Upper lobe of left lung (tissue), 6 donors: ENCODE measurements at regions not wholly inside any gene's neighbourhood (a gene's known extent, or its start where the extent isn't known, plus 50 kb on each side); places are given as distances from the start of the nearest gene placed in this dataset.
A peak's percentile ranks its signal among the peaks of the same experiment; 100 is the strongest.

ENCODE experiments used
- ATAC-seq, 2 donors: fragments of 200-7000 bp; cut with Tn5 transposase; one replicate each; pipeline ENCODE4 v1.9.1; 2022; ENCODE audit warnings: mild to moderate bottlenecking in 2 of 2, moderate library complexity in 2 of 2; ENCODE audit not compliant: low FRiP score in 2 of 2
- DNase-seq, 2 donors: peaks; one replicate each; pipeline ENCODE4 v3.0.0-alpha.2; 2019 to 2020
- H3K27ac ChIP-seq, 4 donors: fragments of 200-600 bp; sonication (generic); one replicate each; pipeline ENCODE4 v1.5.1; 2016 to 2019
- H3K27me3 ChIP-seq, 4 donors: fragments of 200-600 bp; sonication (generic); one replicate each; pipeline ENCODE4 v1.5.1; 2017 to 2019
- H3K36me3 ChIP-seq, 4 donors: fragments of 200-600 bp; sonication (generic); one replicate each; pipeline ENCODE4 v1.5.1; 2016 to 2019
- H3K4me1 ChIP-seq, 4 donors: fragments of 200-600 bp; sonication (generic); one replicate each; pipeline ENCODE4 v1.5.1; 2018 to 2019
- H3K4me3 ChIP-seq, 4 donors: fragments of 200-600 bp; sonication (generic); one replicate each; pipeline ENCODE4 v1.5.1; 2017 to 2019; ENCODE audit warnings: mild to moderate bottlenecking in 2 of 4, moderate library complexity in 1 of 4
- H3K9me3 ChIP-seq, 4 donors: fragments of 200-600 bp; sonication (generic); one replicate each; pipeline ENCODE4 v1.5.1; 2018 to 2019
- EP300 ChIP-seq, 4 donors: sonication (generic); formaldehyde crosslinking; IDR thresholded peaks; one replicate each; pipeline ENCODE4 v1.5.1; 2017; ENCODE audit warnings: antibody characterized with exemption in 4 of 4, control low read depth in 2 of 4
- POLR2A ChIP-seq, 4 donors: fragments of 450-650 bp; IDR thresholded peaks; one replicate each; pipeline ENCODE4 v1.5.1; 2016 to 2017; ENCODE audit warnings: antibody characterized with exemption in 4 of 4, mild to moderate bottlenecking in 2 of 4
- POLR2AphosphoS5 ChIP-seq, 2 donors: sonication (generic); formaldehyde crosslinking; IDR thresholded peaks; one replicate each; pipeline ENCODE4 v1.5.1; 2017; ENCODE audit warnings: antibody characterized with exemption in 2 of 2
- WGBS, 2 donors: methylation state at CpG; one replicate each; pipeline ENCODE4 v1.1.5; 2017 to 2018; 5-methylcytosine and 5-hydroxymethylcytosine counted together
- TF ChIP-seq, protein P1 (sequence below), 6 experiments: fragments of 450-650 bp in 4 of 6; fragments of 200-600 bp in 2 of 6; sonication (generic) in 2 of 6; IDR thresholded peaks; one replicate each; pipeline ENCODE4 v1.5.1; 2016 to 2019; ENCODE audit warnings: antibody characterized with exemption in 6 of 6
- donor health status: DM: no; HTN: no; CAD: no; lungs with moderate emphysema.
- donor health status: DM: no; HTN: yes; CAD: no; lungs with severe emphysema.

DNA sequence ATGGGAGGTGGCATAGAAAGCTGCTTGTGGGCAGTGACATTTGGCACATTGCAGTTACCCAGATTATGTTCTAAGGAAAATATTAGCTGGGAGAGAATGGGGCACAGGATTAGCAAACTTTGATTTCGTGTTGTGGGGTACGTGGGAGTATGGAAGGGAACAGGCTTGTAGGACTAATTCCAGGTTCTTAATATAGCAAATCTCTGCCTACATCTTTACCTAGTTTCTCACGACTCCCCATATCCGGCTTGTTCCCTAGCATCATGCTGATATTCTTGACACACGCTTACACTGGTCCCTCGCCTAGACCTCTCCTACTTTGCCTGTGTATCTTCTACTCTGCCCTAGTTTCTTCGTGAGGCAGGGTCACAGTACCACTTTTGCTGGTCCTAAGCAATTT lies 293.9 kb upstream of the PLXNA2 start:
- H3K27me3 ChIP-seq = no peaks in the 10 kb centered on the region
- no peak for ATAC-seq
- no peak for DNase-seq
- peak overlapping the region in 1 of 4 donors; percentile 15 for H3K27ac ChIP-seq
- 91 to 94% methylated on average over 7 of the region's 7 CpGs for WGBS, 2 donors
- TF ChIP-seq EP300 (IDR thresholded peaks at IDR 0.05) = no peak
- TF ChIP-seq, protein P1, sequence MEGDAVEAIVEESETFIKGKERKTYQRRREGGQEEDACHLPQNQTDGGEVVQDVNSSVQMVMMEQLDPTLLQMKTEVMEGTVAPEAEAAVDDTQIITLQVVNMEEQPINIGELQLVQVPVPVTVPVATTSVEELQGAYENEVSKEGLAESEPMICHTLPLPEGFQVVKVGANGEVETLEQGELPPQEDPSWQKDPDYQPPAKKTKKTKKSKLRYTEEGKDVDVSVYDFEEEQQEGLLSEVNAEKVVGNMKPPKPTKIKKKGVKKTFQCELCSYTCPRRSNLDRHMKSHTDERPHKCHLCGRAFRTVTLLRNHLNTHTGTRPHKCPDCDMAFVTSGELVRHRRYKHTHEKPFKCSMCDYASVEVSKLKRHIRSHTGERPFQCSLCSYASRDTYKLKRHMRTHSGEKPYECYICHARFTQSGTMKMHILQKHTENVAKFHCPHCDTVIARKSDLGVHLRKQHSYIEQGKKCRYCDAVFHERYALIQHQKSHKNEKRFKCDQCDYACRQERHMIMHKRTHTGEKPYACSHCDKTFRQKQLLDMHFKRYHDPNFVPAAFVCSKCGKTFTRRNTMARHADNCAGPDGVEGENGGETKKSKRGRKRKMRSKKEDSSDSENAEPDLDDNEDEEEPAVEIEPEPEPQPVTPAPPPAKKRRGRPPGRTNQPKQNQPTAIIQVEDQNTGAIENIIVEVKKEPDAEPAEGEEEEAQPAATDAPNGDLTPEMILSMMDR (IDR thresholded peaks at IDR 0.05) = no peak
- no peak for TF ChIP-seq POLR2A (IDR thresholded peaks at IDR 0.05)
- TF ChIP-seq POLR2AphosphoS5 (IDR thresholded peaks at IDR 0.05) = no peak
- no peak overlapping the region for H3K4me3 ChIP-seq
- no peaks in the 10 kb centered on the region for H3K9me3 ChIP-seq
- no peaks in the 10 kb centered on the region for H3K4me1 ChIP-seq
- no peaks in the 10 kb centered on the region for H3K36me3 ChIP-seq

DNA sequence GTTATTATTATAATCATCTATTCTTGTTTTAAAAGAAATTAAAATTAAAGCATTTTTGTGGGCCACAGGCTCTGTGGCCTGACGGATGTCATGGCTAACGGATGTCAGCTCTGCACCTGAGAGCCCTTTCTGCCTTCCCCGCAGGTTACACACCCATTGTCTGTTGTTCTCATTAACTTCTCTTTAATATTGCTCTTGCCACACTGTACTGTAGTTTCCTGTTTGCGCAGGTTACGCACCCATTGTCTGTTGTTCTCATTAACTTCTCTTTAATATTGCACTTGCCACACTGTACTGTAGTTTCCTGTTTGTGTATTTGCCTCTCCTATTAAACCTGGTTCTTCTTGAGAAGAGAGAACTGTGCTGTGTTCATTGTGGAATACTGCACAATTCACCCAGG lies 294.4 kb upstream of the PLXNA2 start:
- peak; percentile 23 to 48 for ATAC-seq
- 75 to 84% methylated on average over 5 of the region's 5 CpGs for WGBS, 2 donors

DNA sequence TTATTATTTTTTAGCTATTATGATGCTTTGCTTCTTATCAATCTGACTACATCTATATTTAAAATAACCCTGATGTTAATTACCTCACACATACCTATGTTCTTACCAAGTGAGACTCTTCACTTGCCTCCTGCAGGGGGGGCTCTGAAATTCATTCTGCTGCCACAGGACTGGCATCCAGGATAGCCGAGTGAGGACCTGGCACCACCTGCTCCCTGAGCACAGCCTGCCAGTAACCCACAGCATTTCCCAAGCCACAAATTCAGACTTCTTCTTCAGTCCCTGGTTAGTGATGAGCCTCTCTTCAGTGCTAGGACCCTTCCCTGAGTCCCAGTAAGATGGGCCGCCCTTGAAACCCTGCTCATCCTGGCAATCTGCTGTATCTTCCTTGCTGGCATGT lies 296.5 kb upstream of the PLXNA2 start:
- no peaks in the 10 kb centered on the region for H3K27me3 ChIP-seq
- 93 to 94% methylated on average over 2 of the region's 2 CpGs for WGBS, 2 donors
- ATAC-seq (no peak), DNase-seq (no peak)
- H3K4me3 ChIP-seq = no peak overlapping the region
- H3K27ac ChIP-seq = no peak overlapping the region
- no peaks in the 10 kb centered on the region for H3K4me1 ChIP-seq
- no peaks in the 10 kb centered on the region for H3K36me3 ChIP-seq
- TF ChIP-seq EP300 (IDR thresholded peaks at IDR 0.05) (no peak), POLR2A (IDR thresholded peaks at IDR 0.05) (no peak), POLR2AphosphoS5 (IDR thresholded peaks at IDR 0.05) (no peak)
- TF ChIP-seq, protein P1 (IDR thresholded peaks at IDR 0.05) = no peak
- no peaks in the 10 kb centered on the region for H3K9me3 ChIP-seq

More for the DNA sequence above, 294.4 kb upstream of the PLXNA2 start:
- peak overlapping the region in 2 of 4 donors; percentile 3 to 73 for H3K27ac ChIP-seq
- H3K27me3 ChIP-seq = no peaks in the 10 kb centered on the region
- no peaks in the 10 kb centered on the region for H3K9me3 ChIP-seq
- no peak for DNase-seq
- TF ChIP-seq EP300 (IDR thresholded peaks at IDR 0.05) (no peak), POLR2AphosphoS5 (IDR thresholded peaks at IDR 0.05) (no peak), POLR2A (IDR thresholded peaks at IDR 0.05) (no peak)
- TF ChIP-seq, protein P1 (IDR thresholded peaks at IDR 0.05) = no peak
- H3K36me3 ChIP-seq = no peaks in the 10 kb centered on the region
- no peaks in the 10 kb centered on the region for H3K4me1 ChIP-seq
- H3K4me3 ChIP-seq = no peak overlapping the region

DNA sequence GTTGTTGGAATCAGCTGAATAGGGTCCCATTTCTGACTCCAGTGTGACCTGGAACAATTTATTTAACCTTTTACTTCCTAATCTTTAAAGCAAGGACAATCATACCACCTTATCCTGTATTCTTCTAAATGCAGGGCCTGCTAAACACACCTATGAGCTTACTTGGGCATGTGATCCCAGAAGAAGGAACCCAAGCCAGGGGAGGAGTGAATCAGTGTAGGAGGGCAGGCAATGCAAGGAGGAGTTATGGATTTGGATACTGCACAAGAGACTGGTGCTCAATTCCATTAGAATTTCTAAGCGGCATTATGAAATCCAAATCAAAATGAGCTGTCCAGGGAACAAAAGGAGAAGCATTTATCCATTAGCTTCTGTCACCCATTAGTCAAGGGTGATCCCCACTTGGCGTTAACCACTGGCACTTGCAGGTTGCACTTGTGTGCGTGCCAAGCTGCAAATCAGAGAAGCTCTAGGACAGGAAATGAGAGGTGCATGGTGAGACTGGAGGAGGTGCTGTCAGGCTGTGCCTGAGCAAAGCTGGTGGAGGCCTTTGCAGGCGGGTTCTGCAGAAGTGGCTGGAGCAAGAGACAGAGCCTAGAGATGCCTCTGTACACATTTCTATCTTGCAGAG lies 297.2 kb upstream of the PLXNA2 start:
- Histone ChIP-seq H3K9me3 (no peaks in the 10 kb centered on the region), H3K4me1 (no peaks in the 10 kb centered on the region), H3K36me3 (no peaks in the 10 kb centered on the region), H3K4me3 (no peak overlapping the region), H3K27ac (no peak overlapping the region), H3K27me3 (no peaks in the 10 kb centered on the region)
- DNase-seq = no peak
- WGBS, 2 donors = 81 to 87% methylated on average over 4 of the region's 4 CpGs
- no peak for TF ChIP-seq POLR2AphosphoS5 (IDR thresholded peaks at IDR 0.05)
- ATAC-seq = no peak

DNA sequence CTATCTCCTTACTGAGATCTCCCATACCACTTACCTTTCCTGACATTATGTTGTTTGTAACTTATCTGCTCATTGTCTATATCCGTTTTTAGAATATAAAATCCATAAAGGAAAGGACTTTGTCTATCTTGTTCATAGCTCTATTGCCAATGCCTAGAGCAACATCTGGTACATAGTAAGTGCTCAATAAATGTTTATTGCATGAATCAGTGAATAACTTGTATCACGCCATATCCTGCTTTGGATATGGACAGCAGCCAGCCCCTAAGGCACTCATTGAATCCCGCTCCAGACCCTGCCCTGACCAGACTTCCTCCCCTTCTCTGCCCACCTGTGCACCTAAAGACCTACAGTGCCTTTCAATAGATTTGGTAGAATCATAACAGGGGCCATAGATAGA lies 298.1 kb upstream of the PLXNA2 start:
- H3K27me3 ChIP-seq = no peaks in the 10 kb centered on the region
- no peak overlapping the region for H3K27ac ChIP-seq
- 92 to 96% methylated on average over 3 of the region's 3 CpGs for WGBS, 2 donors
- H3K4me1 ChIP-seq = no peaks in the 10 kb centered on the region
- DNase-seq (no peak), ATAC-seq (no peak)
- no peak overlapping the region for H3K4me3 ChIP-seq
- no peaks in the 10 kb centered on the region for H3K9me3 ChIP-seq
- TF ChIP-seq, protein P1 (IDR thresholded peaks at IDR 0.05) = no peak
- TF ChIP-seq EP300 (IDR thresholded peaks at IDR 0.05) (no peak), POLR2AphosphoS5 (IDR thresholded peaks at IDR 0.05) (no peak), POLR2A (IDR thresholded peaks at IDR 0.05) (no peak)
- H3K36me3 ChIP-seq = no peaks in the 10 kb centered on the region
